NCI-H2196 treated with DMSO at 0.1 percent for 48 hours (cell line): ENCODE measurements at regions not wholly inside any gene's neighbourhood (a gene's known extent, or its start where the extent isn't known, plus 50 kb on each side); places are given as distances from the start of the nearest gene placed in this dataset.

Experiments used
- DNase-seq: peaks from one replicate; lab custom pipeline; 2025; ENCODE audit not compliant: unreplicated experiment; lab: John Stamatoyannopoulos, UW

DNA sequence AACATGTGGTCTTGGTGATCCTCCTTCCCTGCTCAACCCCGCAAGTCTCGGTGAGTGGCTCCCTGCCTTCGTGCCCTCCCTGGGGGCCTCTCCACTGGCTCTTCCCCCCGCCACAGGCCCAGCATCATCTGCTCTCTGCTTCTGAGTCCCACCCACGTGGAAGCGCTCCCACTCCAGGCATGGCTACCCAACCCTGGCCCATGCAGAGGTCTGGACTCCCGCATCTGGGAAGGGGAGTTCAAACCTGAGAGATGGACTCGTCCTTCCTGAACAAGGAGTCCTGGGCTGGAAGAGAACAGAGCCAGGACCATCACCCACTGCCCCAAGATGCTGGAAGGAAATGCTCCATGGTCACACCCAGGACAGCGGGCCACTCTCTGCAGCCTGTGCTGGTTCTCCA lies 90.8 kb downstream of the DHCR7 start:
- DNase-seq = no peak

DNA sequence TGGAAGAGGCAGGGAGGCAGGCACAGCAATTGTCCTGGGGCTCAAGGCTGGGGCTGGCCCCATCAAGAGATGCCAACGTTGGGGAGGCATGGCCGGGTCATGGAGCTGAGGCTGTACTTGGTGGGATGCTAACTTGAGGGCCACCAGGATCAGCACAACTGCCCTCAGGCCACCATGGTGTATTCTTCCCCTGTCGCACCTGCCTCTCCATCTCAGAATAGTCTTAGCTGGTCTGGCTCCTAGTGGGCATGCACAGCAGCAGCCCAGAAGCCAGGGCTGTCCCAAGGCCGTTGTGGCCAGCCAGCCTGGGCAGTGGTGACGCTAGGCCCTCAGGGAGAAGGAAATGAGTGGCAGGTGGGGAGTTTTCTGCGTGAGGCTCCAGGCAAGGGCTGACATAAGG lies 91.3 kb downstream of the DHCR7 start:
- no peak for DNase-seq

DNA sequence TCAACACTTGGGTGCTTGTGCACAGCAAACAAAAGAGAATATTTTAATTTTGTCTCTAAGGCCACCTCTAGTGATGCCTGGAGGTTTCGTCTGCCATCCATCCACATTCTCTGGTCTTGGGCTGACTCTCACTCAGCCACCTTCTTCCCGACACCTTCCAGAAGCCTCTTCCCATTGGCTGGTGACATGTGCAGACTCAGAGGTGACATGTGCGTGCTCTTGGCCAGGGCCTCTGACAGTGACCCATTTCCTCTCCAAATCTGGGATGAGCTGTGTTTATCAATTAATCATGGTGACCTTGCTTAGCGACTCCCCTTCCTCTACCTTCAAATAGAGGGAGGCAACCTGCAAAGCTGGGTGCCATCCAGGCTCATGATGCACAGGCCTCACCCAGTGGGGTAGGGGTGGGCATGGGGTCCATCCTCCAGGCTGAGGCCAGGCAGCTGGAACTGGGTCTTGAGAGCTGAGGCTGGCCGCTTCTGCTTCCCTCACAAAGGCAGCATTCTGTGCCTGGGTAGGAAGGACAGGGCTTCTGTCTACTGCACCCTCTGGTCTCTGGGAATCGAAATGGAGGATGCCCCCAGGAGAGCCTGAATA lies 91.8 kb downstream of the DHCR7 start:
- no peak for DNase-seq

DNA sequence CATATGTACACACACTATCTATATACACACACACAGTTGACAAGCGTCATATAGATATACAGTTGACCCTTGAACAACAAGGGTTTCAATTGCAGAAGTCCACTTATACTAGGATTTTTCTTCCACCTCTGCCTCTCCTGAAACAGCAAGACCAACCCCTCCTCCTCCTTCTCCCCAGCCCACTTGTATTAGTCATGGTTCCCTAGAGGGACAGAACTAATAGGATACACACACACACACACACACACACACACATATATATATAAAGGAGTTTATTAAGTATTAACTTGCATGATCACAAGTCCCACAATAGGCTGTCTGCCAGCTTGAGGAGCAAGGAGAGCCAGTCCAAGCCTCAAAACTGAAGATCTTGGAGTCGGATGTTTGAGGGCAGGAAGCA lies 92.9 kb downstream of the DHCR7 start:
- DNase-seq = no peak

- DNase-seq = no peak
Measured at GRCh38 chr11:71354394-71355105, 93.6 kb downstream of the DHCR7 start.

GRCh38 chr11:71352748-71353147 lies 95.4 kb downstream of the DHCR7 start:
- DNase-seq = no peak

DNA sequence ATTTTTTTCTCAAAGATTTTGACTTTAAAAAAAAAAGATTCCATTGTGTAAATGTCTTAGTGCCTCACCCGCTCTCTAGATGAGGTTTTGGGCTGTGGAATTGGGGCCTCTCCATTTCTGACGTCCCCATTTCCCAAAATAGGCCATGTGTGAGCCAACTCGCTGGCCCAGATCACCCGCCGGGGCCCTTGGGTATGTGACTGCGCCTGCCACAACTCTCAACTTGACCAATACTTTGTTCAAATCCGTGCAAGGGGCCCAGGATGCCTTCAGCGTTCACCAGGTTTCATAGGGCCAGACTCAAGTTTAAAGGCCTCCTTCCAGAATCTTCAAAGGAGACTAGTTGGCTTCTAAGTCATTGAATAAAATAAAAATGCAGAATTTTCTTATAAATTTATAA lies 96.0 kb downstream of the DHCR7 start:
- DNase-seq = no peak

- no peak for DNase-seq
Measured at GRCh38 chr11:71349627-71350026, 97.2 kb upstream of the SHANK2 start.

- DNase-seq = no peak
Measured at GRCh38 chr11:71343828-71344400, 91.5 kb upstream of the SHANK2 start.

DNA sequence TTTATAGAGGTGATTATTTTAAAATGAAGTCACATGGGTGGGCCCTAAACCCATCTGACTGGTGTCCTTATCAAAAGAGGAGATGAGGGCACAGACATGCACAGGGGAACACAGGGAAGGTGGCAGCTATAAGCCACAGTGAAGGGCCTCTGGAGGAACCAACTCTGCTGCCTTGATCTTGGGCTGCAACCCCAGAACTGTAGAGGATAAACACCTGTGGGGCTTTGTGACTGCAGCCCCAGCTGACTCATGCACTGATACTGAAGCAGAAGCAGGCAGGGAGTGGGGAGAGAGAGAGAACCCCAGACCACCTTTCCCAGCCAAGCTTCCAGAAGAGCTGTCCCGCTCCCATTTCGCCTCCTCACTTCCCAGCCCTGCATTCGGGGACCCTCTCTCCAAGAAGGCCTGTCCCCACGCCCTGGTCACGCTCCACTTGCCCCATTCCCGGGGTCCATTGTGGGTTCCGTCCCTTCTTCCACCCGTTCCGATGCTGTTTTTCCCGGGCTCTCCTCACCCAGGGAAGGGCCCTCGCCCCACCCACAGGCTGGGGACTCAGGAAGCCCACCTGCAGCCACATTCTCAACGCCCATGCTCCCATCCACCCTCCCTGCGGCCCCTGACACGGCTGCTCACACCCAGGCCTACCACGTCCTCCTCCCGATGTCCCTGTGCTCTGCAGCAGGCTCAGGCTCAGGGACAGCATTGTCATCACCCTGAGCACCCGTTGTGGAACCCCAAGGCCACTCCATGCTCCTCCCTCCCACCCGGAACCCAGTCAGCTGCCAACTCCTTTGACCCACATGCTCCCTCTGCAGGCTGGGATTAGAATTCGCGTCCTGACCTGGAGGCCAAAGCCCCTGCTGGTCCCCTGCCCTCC lies 90.8 kb upstream of the SHANK2 start:
- no peak for DNase-seq

DNA sequence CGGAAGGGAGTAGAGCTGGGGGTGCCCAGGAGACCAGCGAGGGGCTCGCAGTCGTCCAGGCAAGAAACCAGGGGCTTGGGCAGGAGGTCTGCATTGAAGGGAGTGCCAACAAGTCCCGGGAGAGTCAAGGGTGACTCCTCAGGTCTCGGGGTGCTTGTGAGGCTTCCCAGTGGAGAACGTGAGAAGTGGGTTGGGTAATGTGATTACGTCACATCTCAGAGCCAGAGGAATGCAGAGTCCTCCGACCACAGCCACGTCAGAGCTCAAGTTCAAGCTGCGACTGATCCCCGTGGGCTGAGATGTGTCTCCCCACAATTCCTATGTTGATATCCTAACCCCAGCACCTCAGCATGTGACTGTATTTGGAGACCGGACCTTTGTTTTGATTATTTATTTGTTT lies 89.7 kb upstream of the SHANK2 start:
- DNase-seq = no peak

- DNase-seq = no peak
Measured at GRCh38 chr11:71341596-71341995, 89.2 kb upstream of the SHANK2 start.

DNA sequence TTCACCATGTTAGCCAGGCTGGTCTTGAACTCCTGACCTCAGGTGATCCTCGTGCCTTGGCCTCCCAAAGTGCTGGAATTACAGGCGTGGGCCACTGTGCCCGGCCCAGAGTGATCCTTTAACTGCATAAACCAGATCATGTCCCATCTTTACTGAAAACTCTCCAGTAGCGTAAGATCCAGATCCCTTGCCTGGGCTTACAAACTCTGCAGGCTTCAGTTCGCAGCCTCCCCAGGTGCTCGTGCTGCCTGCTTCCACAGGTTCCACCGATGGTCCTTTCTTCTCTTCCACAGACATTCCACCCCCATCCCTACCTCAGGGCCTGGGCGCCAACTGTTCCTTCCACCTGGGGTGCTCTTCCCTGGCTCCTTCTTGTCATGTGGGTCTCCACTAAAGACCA lies 88.8 kb upstream of the SHANK2 start:
- no peak for DNase-seq

DNA sequence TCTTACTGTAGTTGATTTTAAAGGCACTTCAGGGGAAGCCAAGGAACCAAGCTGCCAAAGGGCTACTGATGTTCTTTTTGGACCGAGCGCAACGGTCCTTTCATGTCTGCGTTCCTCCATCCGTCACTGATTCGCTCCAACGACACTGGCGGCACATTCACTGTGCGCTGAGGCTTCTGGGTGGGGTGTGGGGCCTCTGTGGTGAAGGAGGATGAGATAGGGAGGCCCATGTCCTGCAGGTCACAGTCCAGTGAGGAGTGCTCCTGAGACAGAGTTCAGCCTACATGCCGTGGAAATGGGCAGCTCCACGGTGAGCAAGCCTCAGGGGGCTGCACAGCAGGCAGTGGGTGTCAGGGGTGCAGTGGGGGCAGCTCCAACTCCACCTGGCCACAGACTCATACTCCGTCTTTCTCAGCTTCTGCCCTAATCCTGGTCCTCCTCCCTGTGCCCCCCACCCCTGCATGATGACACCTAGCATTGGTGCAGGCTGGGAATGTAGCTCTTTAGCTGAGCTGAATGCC lies 87.8 kb upstream of the SHANK2 start:
- no peak for DNase-seq

GRCh38 chr11:71339396-71339881 lies 87.1 kb upstream of the SHANK2 start:
- no peak for DNase-seq

- no peak for DNase-seq
Measured at GRCh38 chr11:71338801-71339395, 86.5 kb upstream of the SHANK2 start.

DNA sequence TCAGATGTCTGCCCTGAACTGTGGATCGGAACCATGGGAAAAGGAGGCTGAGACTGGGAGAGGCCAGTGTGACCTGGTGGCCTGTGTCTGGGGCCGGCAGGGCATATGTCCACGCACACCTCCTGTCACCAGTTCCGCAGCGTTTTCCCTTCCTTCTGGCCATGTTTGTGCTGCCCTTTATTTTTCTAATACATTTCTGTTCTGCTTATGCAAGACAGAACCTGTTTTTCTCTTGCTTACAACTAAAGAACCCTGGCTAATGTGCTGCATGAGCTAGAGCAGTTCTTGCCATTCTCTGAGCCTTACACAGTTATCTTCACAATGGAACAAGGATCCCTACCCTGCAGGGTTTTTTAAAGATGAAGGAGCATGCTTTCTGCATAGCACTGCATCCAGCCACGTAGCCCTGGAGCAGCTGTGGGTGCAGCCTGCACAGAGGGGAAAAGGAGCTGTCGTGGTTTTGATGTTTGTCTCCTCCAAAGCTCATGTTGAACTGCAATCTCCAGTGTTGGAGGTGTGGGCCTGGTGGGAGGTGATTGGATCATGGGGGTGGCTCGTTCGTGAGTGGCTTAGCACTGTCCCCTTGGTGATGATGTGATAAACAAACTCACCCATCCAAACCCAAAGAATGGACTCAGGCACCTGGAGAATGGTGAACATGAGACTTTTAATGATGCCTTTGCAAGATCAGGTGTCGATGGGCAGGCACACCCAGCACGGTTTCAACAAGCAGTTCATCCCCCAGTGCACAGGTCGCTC lies 84.8 kb upstream of the SHANK2 start:
- DNase-seq = no peak

DNA sequence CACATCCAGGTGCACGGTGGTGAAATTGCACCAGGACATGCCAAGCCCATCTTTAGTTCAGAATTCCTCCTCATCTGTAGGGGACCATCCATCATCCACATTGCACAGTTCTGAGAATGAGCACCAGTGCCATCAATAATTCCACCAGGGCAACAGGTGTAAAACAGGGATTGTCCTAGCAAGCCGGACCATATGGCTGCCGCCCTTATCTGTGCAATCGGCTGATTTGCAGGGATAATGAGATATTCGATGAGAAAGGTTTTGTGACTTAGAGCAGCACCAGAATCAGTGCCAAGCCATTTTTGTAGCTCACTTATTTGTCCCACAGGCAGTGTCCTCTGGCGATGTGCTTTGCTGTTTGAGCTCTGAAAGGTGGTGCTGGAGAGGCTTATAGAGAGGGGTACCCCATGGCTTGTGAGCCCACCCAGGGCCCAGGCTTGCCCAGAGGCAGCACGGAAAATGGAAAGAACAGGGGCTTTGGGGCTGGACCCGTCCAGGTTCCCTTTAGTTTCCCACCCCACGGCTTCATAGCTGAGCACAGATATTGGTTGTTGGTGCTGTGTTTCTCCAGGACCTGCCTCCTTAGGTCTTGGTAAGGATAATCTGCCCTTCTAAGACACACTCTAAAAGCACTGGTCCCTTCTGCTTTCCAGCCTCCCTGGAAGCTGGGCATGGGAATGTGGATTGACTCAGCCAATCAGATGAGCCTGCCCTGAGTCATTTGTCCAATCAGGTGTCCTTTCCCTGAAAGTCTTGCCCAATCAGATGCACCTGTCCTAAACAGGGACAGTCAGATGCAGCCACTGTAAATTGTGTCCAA lies 84.0 kb upstream of the SHANK2 start:
- DNase-seq = no peak

GRCh38 chr11:71335371-71335770 lies 83.0 kb upstream of the SHANK2 start:
- no peak for DNase-seq
